ENCODE measurements at regions not wholly inside any gene's neighbourhood (a gene's known extent, or its start where the extent isn't known, plus 50 kb on each side); places are given as distances from the start of the nearest gene placed in this dataset.

- DNase-seq (ENCODE audit: low spot score) = no peak
Measured at GRCh38 chr9:107992271-107992670, 502.7 kb upstream of the KLF4 start.

DNA sequence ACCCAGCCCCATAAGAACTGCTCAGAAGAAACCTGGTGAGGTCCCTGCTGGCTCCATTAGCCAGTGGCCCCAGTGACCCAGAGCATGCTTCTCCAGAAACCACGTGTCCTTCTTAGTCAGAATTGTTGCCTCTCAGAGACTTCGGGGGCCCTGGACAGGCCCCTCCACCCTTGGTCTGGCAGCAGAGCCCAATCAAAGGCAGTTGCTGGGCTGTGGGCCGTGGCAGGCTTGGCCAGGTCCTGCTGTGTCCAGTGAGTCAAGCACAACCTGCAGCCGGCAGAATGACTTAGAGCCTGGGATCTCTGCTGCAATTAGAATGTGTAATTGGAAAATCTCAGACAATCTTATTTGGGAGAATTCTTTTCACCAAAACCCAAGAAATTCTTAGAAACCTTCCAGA is 502.0 kb upstream of the KLF4 start:
- DNase-seq (ENCODE audit: low spot score) = no peak

GRCh38 chr9:107989544-107989943 is 500.0 kb upstream of the KLF4 start:
- no peak for DNase-seq (ENCODE audit: low spot score)

GRCh38 chr9:107989099-107989498 is 499.5 kb upstream of the KLF4 start:
- DNase-seq (ENCODE audit: low spot score) = no peak

DNA sequence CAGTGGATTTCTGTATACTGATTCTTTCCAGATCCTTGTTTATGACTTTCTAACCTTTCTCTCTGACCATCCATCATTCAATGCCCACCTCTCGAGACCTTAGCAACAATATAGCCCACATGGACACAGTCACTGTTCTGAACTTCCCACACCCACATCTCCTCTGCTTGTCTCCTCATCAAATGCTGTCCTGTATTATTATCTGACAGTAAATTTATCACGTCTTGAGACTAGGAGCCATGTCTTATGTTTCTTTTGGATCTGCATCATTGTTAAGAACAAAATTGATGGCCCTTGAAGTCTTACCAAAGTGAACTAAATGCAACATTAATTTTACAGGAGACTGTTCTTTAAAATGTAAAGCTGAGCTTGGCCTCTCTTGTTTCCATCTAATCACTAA is 495.4 kb upstream of the KLF4 start:
- DNase-seq (ENCODE audit: low spot score) = no peak

DNA sequence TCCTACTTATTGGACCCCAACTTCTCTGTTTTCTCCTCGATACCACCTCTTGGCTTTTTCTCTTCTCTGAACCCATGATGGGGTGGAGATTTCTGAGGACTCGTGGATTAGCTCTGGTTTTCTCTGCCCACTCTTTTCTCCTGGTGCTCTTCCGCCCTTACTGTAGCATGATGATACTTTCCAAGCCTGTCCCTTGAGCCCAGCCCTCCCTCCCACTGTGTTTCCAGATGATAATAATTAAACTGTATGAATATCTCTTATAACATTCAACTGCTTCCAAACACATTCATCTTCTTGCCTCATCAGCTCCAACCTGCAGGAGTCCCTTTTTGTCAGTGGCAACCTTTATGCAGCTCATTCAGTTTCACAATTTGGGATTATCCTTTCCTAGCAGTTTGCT is 494.2 kb upstream of the KLF4 start:
- DNase-seq (ENCODE audit: low spot score) = no peak

- no peak for DNase-seq (ENCODE audit: low spot score)
Measured at GRCh38 chr9:107983181-107983603, 493.6 kb upstream of the KLF4 start.

- DNase-seq (ENCODE audit: low spot score) = no peak
Measured at GRCh38 chr9:107982745-107983144, 493.2 kb upstream of the KLF4 start.

DNA sequence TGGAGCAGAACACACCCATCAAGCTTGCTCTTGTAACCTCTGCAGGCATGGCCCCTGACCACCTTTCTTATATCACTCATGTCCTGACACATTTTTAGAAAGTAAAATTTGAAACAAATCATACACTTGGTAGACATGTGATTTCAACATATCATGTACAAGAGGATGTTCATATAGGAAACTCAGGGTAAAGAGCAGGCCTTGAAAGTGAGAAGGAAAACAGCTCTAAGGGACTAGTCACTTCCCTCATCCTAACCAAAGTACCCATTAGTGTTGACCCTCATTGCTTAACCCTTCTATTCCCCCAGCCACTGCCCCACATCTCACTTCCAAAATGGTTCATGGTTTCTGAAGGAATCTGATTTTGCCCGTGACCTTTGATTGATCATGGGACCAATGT is 492.4 kb upstream of the KLF4 start:
- no peak for DNase-seq (ENCODE audit: low spot score)

DNA sequence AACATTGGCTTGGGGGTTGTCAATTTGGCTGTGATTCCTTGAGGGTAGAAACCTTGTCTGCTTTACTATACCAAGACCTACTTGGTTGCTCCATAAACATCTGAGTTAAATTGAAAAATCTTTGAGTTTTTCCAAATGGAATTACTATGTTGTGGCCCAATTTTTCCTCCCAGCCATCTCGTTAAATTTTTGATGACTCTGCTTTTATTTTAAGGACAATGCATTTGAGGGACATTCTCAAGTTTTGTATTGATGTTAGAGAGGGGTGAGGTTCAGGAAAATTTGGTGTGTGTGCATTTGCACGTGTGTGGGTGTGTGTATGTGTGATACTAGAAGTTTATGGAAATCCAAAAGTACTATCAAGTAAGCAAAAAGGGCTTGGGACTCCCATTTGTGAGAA is 491.4 kb upstream of the KLF4 start:
- no peak for DNase-seq (ENCODE audit: low spot score)

GRCh38 chr9:107976767-107977166 is 487.2 kb upstream of the KLF4 start:
- peak; percentile 47 for DNase-seq (ENCODE audit: low spot score)

GRCh38 chr9:107975426-107976010 is 485.9 kb upstream of the KLF4 start:
- DNase-seq (ENCODE audit: low spot score) = no peak

- DNase-seq (ENCODE audit: low spot score) = no peak
Measured at GRCh38 chr9:107973451-107973850, 483.9 kb upstream of the KLF4 start.

- no peak for DNase-seq (ENCODE audit: low spot score)
Measured at GRCh38 chr9:107972346-107972745, 482.8 kb upstream of the KLF4 start.

DNA sequence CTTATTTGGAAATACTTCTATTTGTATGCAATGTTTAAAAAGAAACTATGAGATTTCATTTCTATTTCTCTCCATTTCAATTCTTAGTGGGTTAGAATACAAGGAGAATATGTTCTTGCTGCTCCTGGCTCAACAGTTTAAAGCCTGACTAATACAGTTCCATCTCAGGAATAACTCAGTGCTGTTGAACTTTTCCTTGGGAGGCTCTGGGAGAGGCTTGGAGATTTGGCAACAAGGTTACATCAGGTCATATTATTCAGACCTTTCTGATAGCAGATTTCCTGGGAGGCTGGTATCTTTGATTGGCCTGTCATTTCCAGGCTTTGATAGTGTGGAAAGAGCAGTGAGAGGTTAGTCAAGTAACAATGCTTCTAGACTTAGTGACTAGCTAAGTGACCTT is 481.7 kb upstream of the KLF4 start:
- DNase-seq (ENCODE audit: low spot score) = no peak

GRCh38 chr9:107970726-107971125 is 481.2 kb upstream of the KLF4 start:
- DNase-seq (ENCODE audit: low spot score) = no peak

DNA sequence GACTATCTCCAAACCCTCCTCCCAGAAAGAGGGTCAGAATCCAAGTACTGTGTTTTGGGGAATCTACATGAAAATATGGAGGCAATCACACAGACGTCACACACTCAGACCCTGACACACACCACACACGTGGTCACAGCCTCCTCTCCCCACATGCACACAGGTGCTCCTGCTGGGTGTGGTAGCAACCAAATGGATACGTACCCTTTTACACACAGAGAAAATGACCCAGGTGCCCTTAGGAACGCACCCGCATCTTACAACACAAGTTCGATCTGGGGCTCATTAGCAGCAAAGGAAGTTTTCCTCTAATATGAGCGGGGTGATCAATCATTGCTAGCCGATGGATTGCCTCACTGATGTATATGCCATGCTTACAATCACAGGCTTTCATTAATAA is 480.2 kb upstream of the KLF4 start:
- DNase-seq (ENCODE audit: low spot score) = no peak

DNA sequence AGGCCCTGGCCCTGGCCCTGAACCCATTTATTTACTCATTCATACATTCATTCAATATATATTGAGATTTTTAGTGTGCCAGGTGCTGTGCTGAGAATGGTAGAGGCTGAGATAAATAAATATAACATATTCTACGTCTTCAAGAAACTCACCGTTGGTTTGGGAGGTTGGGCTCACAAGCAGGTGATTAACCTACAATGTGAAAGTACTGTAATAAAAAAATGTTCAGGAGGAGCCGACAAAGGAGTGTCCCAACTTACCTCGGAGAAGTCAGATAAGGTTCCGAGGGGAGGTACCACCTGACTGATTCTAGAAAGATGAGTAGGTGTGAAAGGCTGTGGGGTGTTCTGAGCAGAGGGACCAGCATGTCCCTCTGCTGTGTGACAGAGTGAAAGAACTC is 479.6 kb upstream of the KLF4 start:
- DNase-seq (ENCODE audit: low spot score) = no peak

DNA sequence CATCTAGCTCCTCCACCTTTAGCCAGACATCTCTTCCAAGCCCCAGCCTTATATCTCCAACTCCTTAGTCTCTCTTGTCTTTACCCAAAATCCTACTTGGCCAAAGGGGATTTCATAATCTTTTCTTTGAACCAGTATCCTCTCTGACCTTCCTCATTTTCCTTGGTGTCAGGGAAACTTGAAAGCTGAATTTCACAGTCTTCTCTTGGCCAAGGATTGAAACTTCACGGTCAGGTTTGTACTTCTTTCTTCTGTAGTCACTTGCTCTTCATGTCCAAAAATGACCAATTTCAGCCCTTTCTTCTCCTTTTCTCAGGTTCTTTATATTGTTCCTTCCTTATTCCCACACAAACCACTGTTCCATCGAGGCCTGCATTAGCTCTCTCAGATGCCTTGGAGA is 473.7 kb upstream of the KLF4 start:
- no peak for DNase-seq (ENCODE audit: low spot score)

DNA sequence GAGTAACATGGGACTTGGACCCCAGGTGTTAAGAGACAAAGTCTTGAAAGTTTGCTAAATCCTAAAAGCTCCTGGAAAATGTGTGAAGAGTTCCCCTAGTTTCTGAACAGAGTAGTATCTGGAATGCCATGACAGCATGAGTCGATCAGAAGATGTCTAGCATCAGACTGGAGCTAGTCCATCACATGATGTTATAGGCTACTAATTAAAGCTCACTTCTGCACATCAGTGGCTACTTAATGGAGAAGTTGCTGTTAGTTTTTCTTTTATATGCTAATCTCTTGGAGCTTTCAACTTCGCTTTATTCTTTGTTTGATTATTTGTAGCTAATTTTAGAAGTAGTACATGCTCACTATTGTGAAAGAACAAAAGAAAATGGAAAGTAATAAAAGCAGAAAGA is 471.3 kb upstream of the KLF4 start:
- DNase-seq (ENCODE audit: low spot score) = no peak

GRCh38 chr9:107954312-107954711 is 464.7 kb upstream of the KLF4 start:
- DNase-seq (ENCODE audit: low spot score) = no peak

DNA sequence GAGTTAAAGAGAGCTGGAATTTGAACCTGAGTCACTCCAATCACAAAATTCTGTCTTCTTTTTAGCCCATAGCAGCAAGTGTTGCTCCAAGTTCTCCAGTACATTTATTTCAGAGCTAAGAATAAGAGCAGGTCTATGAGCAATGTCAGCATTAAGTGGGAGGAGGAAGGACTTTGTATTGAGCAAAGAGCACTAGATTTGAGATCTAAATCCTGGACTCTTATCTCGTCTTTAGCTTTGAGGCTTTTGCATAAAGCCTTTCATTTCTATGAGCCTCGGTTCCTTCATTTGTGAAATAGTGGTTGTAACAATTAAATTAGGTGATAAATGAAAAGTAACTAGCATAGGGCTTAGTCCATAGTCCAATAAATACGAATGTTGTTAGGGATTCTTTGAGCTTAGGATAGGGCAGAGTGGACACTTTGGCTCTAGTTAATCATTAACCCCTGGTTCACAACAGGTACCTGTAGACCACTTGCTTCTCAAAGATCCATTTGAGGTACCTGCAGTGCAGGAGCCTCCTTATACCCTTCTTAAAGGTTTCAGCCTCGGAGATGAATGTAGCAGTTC is 464.1 kb upstream of the KLF4 start:
- no peak for DNase-seq (ENCODE audit: low spot score)

DNA sequence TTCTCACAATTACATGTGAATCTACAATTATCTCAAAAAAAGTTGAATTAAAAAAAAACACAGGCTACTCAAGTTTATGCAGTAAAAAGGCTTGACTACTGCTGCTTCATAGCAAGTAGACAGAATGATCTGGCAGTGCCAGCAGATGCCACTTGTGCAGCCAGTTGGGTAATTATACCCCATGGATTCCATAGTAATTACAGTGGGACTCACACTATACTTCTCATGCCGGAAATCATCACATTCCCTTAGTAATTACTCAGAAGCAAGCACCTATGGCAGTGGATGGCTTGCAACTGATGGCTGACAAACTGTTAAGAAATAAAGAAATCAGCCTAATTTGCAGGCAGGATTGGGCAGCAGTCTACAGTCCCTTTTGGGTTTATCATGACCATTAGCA is 463.2 kb upstream of the KLF4 start:
- no peak for DNase-seq (ENCODE audit: low spot score)

DNA sequence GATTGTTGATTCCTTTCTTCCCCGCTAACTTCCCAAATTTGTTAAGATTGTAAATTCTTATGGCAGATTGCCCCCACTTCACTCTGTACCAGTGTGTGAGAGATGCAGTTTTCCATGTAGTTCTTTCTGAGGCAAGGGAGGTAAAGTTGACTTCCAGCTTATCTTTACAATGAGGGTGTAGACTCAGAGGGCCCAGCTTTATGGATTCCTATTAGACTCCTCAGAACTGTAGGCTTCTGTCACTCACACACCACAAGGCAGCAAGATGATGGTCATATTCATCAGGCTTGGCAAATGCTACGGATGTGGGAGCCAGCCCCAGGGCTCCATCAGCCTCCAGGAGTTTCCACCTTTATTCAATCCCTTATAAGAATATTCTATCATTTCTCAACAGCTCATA is 461.9 kb upstream of the KLF4 start:
- DNase-seq (ENCODE audit: low spot score) = no peak
